CD4-positive, alpha-beta T cell treated with Interleukin-6 for 4 hours (primary cell): ENCODE measurements at regions not wholly inside any gene's neighbourhood (a gene's known extent, or its start where the extent isn't known, plus 50 kb on each side); places are given as distances from the start of the nearest gene placed in this dataset.

Source experiments
- DNase-seq: peaks from one replicate; pipeline ENCODE4 v3.0.0-alpha.2; 2020; ENCODE audit warnings: mixed read lengths

- DNase-seq, result no peak
These were observed 1518.1 kb upstream of the ZEB2 start for GRCh38 chr2:146038014-146038413.

- no peak for DNase-seq
These were observed 1517.5 kb upstream of the ZEB2 start for GRCh38 chr2:146037334-146037870.

GRCh38 chr2:146031158-146031557 is 1511.2 kb upstream of the ZEB2 start:
- no peak for DNase-seq

GRCh38 chr2:146027156-146027555 is 1507.2 kb upstream of the ZEB2 start:
- DNase-seq, result no peak

GRCh38 chr2:146025519-146025918 is 1505.6 kb upstream of the ZEB2 start:
- no peak for DNase-seq

GRCh38 chr2:146024212-146024743 is 1504.4 kb upstream of the ZEB2 start:
- DNase-seq, result no peak

- no peak for DNase-seq
These were observed 1484.5 kb upstream of the ZEB2 start for GRCh38 chr2:146004462-146004861.

GRCh38 chr2:146003337-146003736 is 1483.4 kb upstream of the ZEB2 start:
- no peak for DNase-seq

GRCh38 chr2:145994910-145995309 is 1475.0 kb upstream of the ZEB2 start:
- DNase-seq, result no peak

GRCh38 chr2:145992572-145992971 is 1472.7 kb upstream of the ZEB2 start:
- no peak for DNase-seq

- no peak for DNase-seq
These were observed 1467.9 kb upstream of the ZEB2 start for GRCh38 chr2:145987793-145988192.

- no peak for DNase-seq
These were observed 1465.6 kb upstream of the ZEB2 start for GRCh38 chr2:145985517-145985916.

- no peak for DNase-seq
These were observed 1464.7 kb upstream of the ZEB2 start for GRCh38 chr2:145984580-145984979.

GRCh38 chr2:145980318-145980717 is 1460.4 kb upstream of the ZEB2 start:
- DNase-seq, result no peak

GRCh38 chr2:145975406-145975805 is 1455.5 kb upstream of the ZEB2 start:
- DNase-seq, result no peak

- no peak for DNase-seq
These were observed 1441.9 kb upstream of the ZEB2 start for GRCh38 chr2:145961846-145962245.

GRCh38 chr2:145960479-145961163 is 1440.7 kb upstream of the ZEB2 start:
- no peak for DNase-seq

GRCh38 chr2:145958611-145959010 is 1438.7 kb upstream of the ZEB2 start:
- DNase-seq, result no peak

- DNase-seq, result no peak
These were observed 1438.0 kb upstream of the ZEB2 start for GRCh38 chr2:145957929-145958328.

GRCh38 chr2:145939949-145940348 is 1420.0 kb upstream of the ZEB2 start:
- no peak for DNase-seq

GRCh38 chr2:145935016-145935415 is 1415.1 kb upstream of the ZEB2 start:
- no peak for DNase-seq

- no peak for DNase-seq
These were observed 1412.0 kb upstream of the ZEB2 start for GRCh38 chr2:145931781-145932395.

- no peak for DNase-seq
These were observed 1410.4 kb upstream of the ZEB2 start for GRCh38 chr2:145930318-145930717.
